Nephron (organoid): ENCODE measurements at regions not wholly inside any gene's neighbourhood (a gene's known extent, or its start where the extent isn't known, plus 50 kb on each side); places are given as distances from the start of the nearest gene placed in this dataset.

Experiments
- H3K27ac Mint-ChIP-seq, 3 experiments: 2 replicates each; pipeline ENCODE4 v1.8.0; 2020; ENCODE audit warnings: mixed read lengths in 3 of 3, mild to moderate bottlenecking in 2 of 3, moderate library complexity in 1 of 3
- H3K27me3 Mint-ChIP-seq: 2 replicates; pipeline ENCODE4 v1.8.0; 2021; ENCODE audit warnings: low read depth, mild to moderate bottlenecking, moderate library complexity, mixed read lengths
- H3K36me3 Mint-ChIP-seq: 2 replicates; pipeline ENCODE4 v1.8.0; 2020; ENCODE audit warnings: low read depth, mixed read lengths
- H3K4me1 Mint-ChIP-seq: 2 replicates; pipeline ENCODE4 v1.8.0; 2020; ENCODE audit warnings: mixed read lengths
- H3K4me3 Mint-ChIP-seq, 3 experiments: 2 replicates each; pipeline ENCODE4 v1.8.0; 2020; ENCODE audit warnings: mild to moderate bottlenecking in 3 of 3, mixed read lengths in 3 of 3, moderate library complexity in 2 of 3
- H3K9me3 Mint-ChIP-seq: 2 replicates; pipeline ENCODE4 v1.8.0; 2020; ENCODE audit warnings: mixed read lengths
- TF ChIP-seq, protein P1 (sequence below), 3 experiments: fragments of 200-600 bp; sonication (generic); IDR thresholded peaks; one replicate each; pipeline ENCODE4 v1.5.0; 2021; ENCODE audit warnings: antibody characterized with exemption in 3 of 3; ENCODE audit not compliant: unreplicated experiment in 3 of 3

DNA sequence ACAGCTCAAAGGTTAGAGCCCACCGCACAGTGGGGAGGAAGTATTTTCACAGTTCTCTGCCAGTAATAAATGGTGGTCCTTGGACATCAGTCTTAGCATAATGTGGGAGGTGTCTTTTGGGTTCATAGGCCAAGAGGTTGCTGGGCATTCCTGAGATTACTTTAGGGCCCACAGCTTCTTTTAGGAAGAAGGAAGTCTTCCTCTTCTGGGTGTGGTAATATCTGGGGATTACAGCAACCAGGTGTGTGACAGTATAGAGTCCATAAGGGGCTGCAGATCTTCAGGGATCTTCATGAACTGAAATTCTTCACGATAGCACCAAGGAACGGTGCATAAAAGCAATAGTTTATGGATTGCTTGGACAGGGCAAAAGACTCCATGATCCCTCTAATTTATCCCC, 56.2 kb upstream of the PTGR2 start:
- Mint-ChIP-seq H3K4me3 (no peak overlapping the region), H3K27me3 (peaks cover 3% of the 10 kb centered on the region), H3K27ac (peak overlapping the region; percentile 58 to 90 (median 83)), H3K36me3 (no peaks in the 10 kb centered on the region), H3K9me3 (no peaks in the 10 kb centered on the region), H3K4me1 (peaks cover 42% of the 10 kb centered on the region)
- TF ChIP-seq, protein P1, sequence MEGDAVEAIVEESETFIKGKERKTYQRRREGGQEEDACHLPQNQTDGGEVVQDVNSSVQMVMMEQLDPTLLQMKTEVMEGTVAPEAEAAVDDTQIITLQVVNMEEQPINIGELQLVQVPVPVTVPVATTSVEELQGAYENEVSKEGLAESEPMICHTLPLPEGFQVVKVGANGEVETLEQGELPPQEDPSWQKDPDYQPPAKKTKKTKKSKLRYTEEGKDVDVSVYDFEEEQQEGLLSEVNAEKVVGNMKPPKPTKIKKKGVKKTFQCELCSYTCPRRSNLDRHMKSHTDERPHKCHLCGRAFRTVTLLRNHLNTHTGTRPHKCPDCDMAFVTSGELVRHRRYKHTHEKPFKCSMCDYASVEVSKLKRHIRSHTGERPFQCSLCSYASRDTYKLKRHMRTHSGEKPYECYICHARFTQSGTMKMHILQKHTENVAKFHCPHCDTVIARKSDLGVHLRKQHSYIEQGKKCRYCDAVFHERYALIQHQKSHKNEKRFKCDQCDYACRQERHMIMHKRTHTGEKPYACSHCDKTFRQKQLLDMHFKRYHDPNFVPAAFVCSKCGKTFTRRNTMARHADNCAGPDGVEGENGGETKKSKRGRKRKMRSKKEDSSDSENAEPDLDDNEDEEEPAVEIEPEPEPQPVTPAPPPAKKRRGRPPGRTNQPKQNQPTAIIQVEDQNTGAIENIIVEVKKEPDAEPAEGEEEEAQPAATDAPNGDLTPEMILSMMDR (IDR thresholded peaks at IDR 0.05; ENCODE audit: unreplicated experiment in 3 of 3), result no peak

DNA sequence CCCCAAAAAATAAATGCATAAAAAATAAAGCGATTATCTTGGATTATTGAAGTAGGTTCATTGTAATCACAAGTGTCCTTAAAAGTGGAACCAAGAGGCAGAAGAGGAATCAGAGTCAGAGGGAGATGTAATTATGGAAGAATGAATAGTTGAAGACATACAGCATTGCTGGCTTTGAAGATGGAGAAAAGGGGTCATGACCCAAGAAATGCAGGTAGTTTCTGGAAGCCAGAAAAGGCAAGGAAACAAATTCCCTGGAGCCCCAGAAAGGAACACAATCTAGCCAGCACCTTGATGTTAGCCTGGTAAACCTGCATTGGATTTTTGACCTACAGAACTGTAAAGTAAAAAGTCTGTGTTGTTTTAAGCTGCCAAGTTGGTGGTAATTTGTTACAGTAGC, 57.5 kb upstream of the PTGR2 start:
- Mint-ChIP-seq H3K4me1 (peaks cover 55% of the 10 kb centered on the region), H3K9me3 (no peaks in the 10 kb centered on the region), H3K27me3 (peaks cover 3% of the 10 kb centered on the region), H3K27ac (peak overlapping the region in 1 of 3 experiments; percentile 90), H3K36me3 (no peaks in the 10 kb centered on the region), H3K4me3 (no peak overlapping the region)
- TF ChIP-seq, protein P1 (IDR thresholded peaks at IDR 0.05; ENCODE audit: unreplicated experiment in 3 of 3), result no peak

DNA sequence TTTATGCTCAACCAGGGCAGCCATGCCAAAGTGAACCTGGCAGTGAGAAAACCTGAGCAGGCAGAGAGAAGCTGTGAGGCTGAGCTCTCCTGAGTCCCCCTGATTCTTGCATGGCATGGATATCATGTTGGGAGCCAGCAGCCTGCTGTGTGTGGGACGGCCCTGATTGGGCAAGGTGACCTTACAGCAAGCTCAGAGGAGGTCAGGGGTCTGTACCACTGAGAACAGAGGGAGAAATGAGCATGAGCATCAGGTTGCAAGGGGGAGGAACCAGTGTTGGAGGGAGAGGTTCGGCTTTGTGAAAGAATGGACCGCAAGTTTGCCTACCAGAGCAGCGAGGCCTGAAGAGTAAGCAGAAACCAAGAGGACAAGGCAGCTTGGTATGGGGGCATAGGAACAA, 59.1 kb upstream of the PTGR2 start:
- no peaks in the 10 kb centered on the region for H3K9me3 Mint-ChIP-seq
- peak overlapping the region in 2 of 3 experiments; percentile 25 to 39 for H3K27ac Mint-ChIP-seq
- H3K36me3 Mint-ChIP-seq, result no peaks in the 10 kb centered on the region
- TF ChIP-seq, protein P1 (IDR thresholded peaks at IDR 0.05; ENCODE audit: unreplicated experiment in 3 of 3), result no peak
- no peak overlapping the region for H3K4me3 Mint-ChIP-seq
- peaks cover 72% of the 10 kb centered on the region for H3K4me1 Mint-ChIP-seq
- peaks cover 3% of the 10 kb centered on the region for H3K27me3 Mint-ChIP-seq

DNA sequence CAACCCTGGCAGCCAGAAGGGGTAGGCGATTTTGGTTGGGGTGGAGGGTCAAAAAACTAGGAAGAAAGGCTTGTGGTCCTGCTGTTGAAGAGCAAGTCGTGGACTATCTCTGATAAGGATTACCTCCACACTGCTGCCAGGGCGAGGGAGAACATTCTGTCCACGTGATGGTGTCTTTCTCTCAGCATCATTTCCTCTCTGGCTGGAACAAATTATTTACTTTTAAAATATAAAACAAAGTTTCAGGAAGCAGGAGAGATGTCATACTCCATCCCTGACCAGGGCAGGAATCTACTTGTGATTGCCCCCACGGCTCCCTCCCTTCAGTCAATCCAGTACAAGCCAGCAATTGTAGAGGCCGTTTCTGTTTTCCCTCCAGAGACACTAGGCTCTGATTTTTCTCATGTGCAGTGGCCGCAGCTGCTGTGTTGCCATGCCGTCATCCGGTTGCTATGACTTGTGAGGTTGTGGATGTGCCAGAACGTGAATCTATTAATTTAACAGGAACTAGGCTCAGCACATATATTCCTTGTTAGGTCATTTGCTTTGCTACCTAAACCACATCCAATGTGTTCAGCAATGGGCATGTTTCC, 61.5 kb upstream of the PTGR2 start:
- Mint-ChIP-seq H3K4me1 (peaks cover 70% of the 10 kb centered on the region), H3K36me3 (no peaks in the 10 kb centered on the region), H3K9me3 (no peaks in the 10 kb centered on the region), H3K4me3 (peak overlapping the region; percentile 24 to 72 (median 62)), H3K27me3 (peaks cover 3% of the 10 kb centered on the region), H3K27ac (peak overlapping the region; percentile 77 to 100 (median 97))
- TF ChIP-seq, protein P1 (IDR thresholded peaks at IDR 0.05; ENCODE audit: unreplicated experiment in 3 of 3), result no peak

DNA sequence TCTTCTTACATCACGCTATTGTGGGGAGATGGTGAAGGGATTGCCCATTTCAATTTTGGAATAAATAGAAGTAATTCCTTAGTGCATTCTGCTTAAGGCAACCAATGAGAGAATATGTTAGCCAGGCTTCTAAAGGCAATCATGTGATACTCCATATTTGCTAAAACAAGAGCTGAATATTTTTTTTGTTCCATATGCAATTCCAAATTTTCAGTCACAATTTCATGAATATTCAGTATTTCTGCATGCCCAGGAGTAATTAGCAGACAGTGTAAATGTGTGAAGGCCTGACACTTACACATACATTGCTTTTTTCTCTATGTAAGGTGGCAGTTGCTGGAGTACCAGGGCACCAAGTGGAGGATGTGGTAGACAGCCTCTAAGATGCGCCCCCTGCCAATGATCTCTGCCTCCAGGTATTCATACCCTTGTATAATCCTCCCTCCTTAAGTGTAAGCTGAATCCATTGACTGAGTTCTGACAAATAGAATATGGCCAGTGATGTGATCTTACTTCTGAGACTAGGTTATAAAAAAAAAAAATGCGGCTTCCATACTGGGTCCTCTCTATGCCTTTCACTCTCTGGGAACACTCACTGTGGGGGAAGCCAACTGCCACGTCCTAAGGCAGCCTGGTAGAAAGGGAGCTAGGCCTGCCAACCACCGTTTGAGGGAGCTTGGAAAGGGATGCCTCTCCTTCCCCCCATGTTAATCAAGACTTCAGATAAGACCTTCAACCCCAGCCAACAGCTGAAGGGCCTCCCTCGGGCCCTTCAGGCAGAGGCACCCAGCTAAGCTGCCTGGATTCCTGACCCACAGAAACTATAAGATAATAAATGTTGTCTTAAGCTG, 62.7 kb upstream of the PTGR2 start:
- H3K9me3 Mint-ChIP-seq, result no peaks in the 10 kb centered on the region
- H3K27me3 Mint-ChIP-seq, result peaks cover 3% of the 10 kb centered on the region

More for the DNA sequence above, 62.7 kb upstream of the PTGR2 start:
- Mint-ChIP-seq H3K4me3 (peak overlapping the region; percentile 89 to 98 (median 97)), H3K27ac (peak overlapping the region; percentile 100), H3K4me1 (peaks cover 72% of the 10 kb centered on the region), H3K36me3 (no peaks in the 10 kb centered on the region)
- TF ChIP-seq, protein P1 (IDR thresholded peaks at IDR 0.05; ENCODE audit: unreplicated experiment in 3 of 3), result no peak
